CD4-positive, alpha-beta T cell (primary cell): ENCODE measurements at regions not wholly inside any gene's neighbourhood (a gene's known extent, or its start where the extent isn't known, plus 50 kb on each side); places are given as distances from the start of the nearest gene placed in this dataset.

Experiments
- ATAC-seq: fragments of 200-7000 bp; cut with Tn5 transposase; one replicate; pipeline ENCODE4 v1.10.0; 2022; ENCODE audit warnings: mild to moderate bottlenecking; ENCODE audit not compliant: poor library complexity
- CTCF ChIA-PET: fragments of 350-600 bp; sonication (Branson Sonifier 250); formaldehyde crosslinking; loops from one replicate; lab custom pipeline; 2021; ENCODE audit warnings: antibody characterized with exemption, inconsistent platforms; lab: Charles Lee
- POLR2A ChIA-PET: fragments of 350-600 bp; sonication (Branson Sonifier 250); formaldehyde crosslinking; loops from one replicate; lab custom pipeline; 2021; ENCODE audit warnings: antibody characterized with exemption, inconsistent platforms; lab: Charles Lee
- DNase-seq, 14 experiments: peaks; one replicate each; pipeline ENCODE4 v3.0.0-alpha.2; 2013 to 2020; ENCODE audit warnings: mixed read lengths in 2 of 14
- H3K27ac ChIP-seq, 2 donors: one replicate each; pipeline versions ENCODE4 v1.5.1 to v1.7.0; 2013; ENCODE audit warnings: low read length in 2 of 2, low read depth in 1 of 2, mild to moderate bottlenecking in 1 of 2
- H3K27me3 ChIP-seq, 2 experiments: 1 replicate in 1 of 2; 2 replicates in 1 of 2; pipeline versions ENCODE4 v1.6.1 to v1.7.0; 2013; ENCODE audit warnings: low read length in 2 of 2, control low read depth in 1 of 2, mild to moderate bottlenecking in 1 of 2, moderate library complexity in 1 of 2; ENCODE audit not compliant: insufficient read depth in 2 of 2, control insufficient read depth in 1 of 2
- H3K36me3 ChIP-seq: one replicate; pipeline ENCODE4 v1.6.1; 2013; ENCODE audit warnings: low read length, control low read depth; ENCODE audit not compliant: insufficient read depth
- H3K4me1 ChIP-seq: one replicate; pipeline ENCODE4 v1.6.1; 2013; ENCODE audit warnings: low read length, control low read depth; ENCODE audit not compliant: insufficient read depth
- H3K4me3 ChIP-seq: one replicate; pipeline ENCODE4 v1.5.1; 2013; ENCODE audit warnings: mild to moderate bottlenecking, low read length, moderate library complexity
- H3K9me3 ChIP-seq, 2 experiments: 1 replicate in 1 of 2; 2 replicates in 1 of 2; pipeline versions ENCODE4 v1.6.1 to v1.7.0; 2013; ENCODE audit warnings: low read length in 2 of 2, mild to moderate bottlenecking in 2 of 2, control low read depth in 1 of 2, moderate library complexity in 1 of 2; ENCODE audit not compliant: control insufficient read depth in 1 of 2, insufficient read depth in 1 of 2
- H3K27ac Mint-ChIP-seq: one replicate; pipeline ENCODE4 v1.8.0; 2020; ENCODE audit warnings: mixed read lengths
- H3K27me3 Mint-ChIP-seq: one replicate; pipeline ENCODE4 v1.8.0; 2021; ENCODE audit warnings: mixed read lengths
- H3K36me3 Mint-ChIP-seq: one replicate; pipeline ENCODE4 v1.8.0; 2021; ENCODE audit warnings: low read depth, mixed read lengths
- H3K4me1 Mint-ChIP-seq: one replicate; pipeline ENCODE4 v1.8.0; 2021; ENCODE audit warnings: low read depth, mixed read lengths
- H3K4me3 Mint-ChIP-seq: one replicate; pipeline ENCODE4 v1.8.0; 2020; ENCODE audit warnings: mild to moderate bottlenecking, mixed read lengths
- H3K9me3 Mint-ChIP-seq: one replicate; pipeline ENCODE4 v1.8.0; 2020; ENCODE audit warnings: mixed read lengths
- intact Hi-C, 2 experiments: fragments of 100-400 bp; cut with DNase I in 1 of 2; cut with micrococcal nuclease in 1 of 2; formaldehyde crosslinking; loops; one replicate each; pipeline versions ENCODE4 v1.15.1 to v1.9.0; 2023 to 2025; cut with DNase I, micrococcal nuclease
- TF ChIP-seq, protein P1 (sequence below): fragments of 200-600 bp; IDR thresholded peaks from one replicate; pipeline ENCODE4 v1.8.0; 2022; ENCODE audit warnings: antibody characterized with exemption, mild to moderate bottlenecking

DNA sequence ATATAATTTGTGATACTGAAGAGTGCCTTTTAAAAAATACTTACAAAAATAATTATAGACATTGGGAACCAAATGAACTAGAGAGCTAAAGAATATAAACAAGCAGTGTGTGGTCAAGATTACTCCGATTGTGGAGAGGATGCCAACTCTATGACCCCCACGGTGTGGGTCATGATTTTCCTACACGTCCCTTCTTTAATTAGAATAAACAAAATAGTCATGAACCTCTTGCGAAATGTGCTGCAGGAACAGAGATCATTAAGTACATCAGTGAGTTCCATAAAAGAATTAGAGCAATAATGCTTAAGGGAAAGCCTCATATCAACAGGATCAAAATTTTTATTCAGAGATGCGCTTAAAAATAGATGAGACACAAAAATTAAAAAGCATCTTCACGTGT, 476.6 kb upstream of the ROBO1 start:
- peaks cover 21% of the 10 kb centered on the region for H3K9me3 Mint-ChIP-seq
- H3K27ac ChIP-seq = no peak overlapping the region
- no peaks in the 10 kb centered on the region for H3K4me1 ChIP-seq
- ATAC-seq (no peak), DNase-seq (no peak)
- no peaks in the 10 kb centered on the region for H3K4me1 Mint-ChIP-seq
- TF ChIP-seq, protein P1, sequence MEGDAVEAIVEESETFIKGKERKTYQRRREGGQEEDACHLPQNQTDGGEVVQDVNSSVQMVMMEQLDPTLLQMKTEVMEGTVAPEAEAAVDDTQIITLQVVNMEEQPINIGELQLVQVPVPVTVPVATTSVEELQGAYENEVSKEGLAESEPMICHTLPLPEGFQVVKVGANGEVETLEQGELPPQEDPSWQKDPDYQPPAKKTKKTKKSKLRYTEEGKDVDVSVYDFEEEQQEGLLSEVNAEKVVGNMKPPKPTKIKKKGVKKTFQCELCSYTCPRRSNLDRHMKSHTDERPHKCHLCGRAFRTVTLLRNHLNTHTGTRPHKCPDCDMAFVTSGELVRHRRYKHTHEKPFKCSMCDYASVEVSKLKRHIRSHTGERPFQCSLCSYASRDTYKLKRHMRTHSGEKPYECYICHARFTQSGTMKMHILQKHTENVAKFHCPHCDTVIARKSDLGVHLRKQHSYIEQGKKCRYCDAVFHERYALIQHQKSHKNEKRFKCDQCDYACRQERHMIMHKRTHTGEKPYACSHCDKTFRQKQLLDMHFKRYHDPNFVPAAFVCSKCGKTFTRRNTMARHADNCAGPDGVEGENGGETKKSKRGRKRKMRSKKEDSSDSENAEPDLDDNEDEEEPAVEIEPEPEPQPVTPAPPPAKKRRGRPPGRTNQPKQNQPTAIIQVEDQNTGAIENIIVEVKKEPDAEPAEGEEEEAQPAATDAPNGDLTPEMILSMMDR = no peak
- H3K27me3 Mint-ChIP-seq = no peaks in the 10 kb centered on the region
- no peak overlapping the region for H3K27ac Mint-ChIP-seq
- no peaks in the 10 kb centered on the region for H3K36me3 ChIP-seq
- H3K27me3 ChIP-seq = no peaks in the 10 kb centered on the region
- no peaks in the 10 kb centered on the region for H3K36me3 Mint-ChIP-seq
- ChIA-PET CTCF (no interaction called here), POLR2A (no interaction called here)
- intact Hi-C loops = no loop called here
- H3K9me3 ChIP-seq = peaks cover 0 to 4% of the 10 kb centered on the region in 2 experiments
- no peak overlapping the region for H3K4me3 Mint-ChIP-seq
- no peak overlapping the region for H3K4me3 ChIP-seq

GRCh38 chr3:80241791-80242190, 474.0 kb upstream of the ROBO1 start:
- H3K9me3 Mint-ChIP-seq = peaks cover 7% of the 10 kb centered on the region
- CTCF ChIA-PET = no interaction called here
- Histone ChIP-seq H3K36me3 (no peaks in the 10 kb centered on the region), H3K27me3 (no peaks in the 10 kb centered on the region), H3K4me1 (no peaks in the 10 kb centered on the region), H3K4me3 (no peak overlapping the region), H3K27ac (no peak overlapping the region), H3K9me3 (peaks cover 0 to 4% of the 10 kb centered on the region in 2 experiments)
- ATAC-seq = no peak
- DNase-seq = no peak
- intact Hi-C loops = no loop called here
- H3K36me3 Mint-ChIP-seq = no peaks in the 10 kb centered on the region
- H3K27me3 Mint-ChIP-seq = no peaks in the 10 kb centered on the region
- TF ChIP-seq, protein P1 = no peak
- POLR2A ChIA-PET = no interaction called here
- H3K27ac Mint-ChIP-seq = no peak overlapping the region
- H3K4me1 Mint-ChIP-seq = no peaks in the 10 kb centered on the region
- H3K4me3 Mint-ChIP-seq = no peak overlapping the region

- Mint-ChIP-seq H3K4me3 (no peak overlapping the region), H3K36me3 (no peaks in the 10 kb centered on the region), H3K27me3 (no peaks in the 10 kb centered on the region), H3K4me1 (no peaks in the 10 kb centered on the region), H3K27ac (no peak overlapping the region), H3K9me3 (peaks cover 18% of the 10 kb centered on the region)
- ATAC-seq (no peak), DNase-seq (no peak)
- TF ChIP-seq, protein P1 = no peak
- intact Hi-C loops = no loop called here
- no peaks in the 10 kb centered on the region for H3K4me1 ChIP-seq
- CTCF ChIA-PET = no interaction called here
- no peaks in the 10 kb centered on the region for H3K36me3 ChIP-seq
- POLR2A ChIA-PET = no interaction called here
- H3K4me3 ChIP-seq = no peak overlapping the region
- H3K27ac ChIP-seq = no peak overlapping the region
- no peaks in the 10 kb centered on the region for H3K9me3 ChIP-seq
- no peaks in the 10 kb centered on the region for H3K27me3 ChIP-seq
Observed at GRCh38 chr3:80239301-80239700, 471.5 kb upstream of the ROBO1 start.
